Psoas muscle (tissue), 7 donors: ENCODE measurements at regions not wholly inside any gene's neighbourhood (a gene's known extent, or its start where the extent isn't known, plus 50 kb on each side); places are given as distances from the start of the nearest gene placed in this dataset.

Source experiments
- ATAC-seq, 4 donors: fragments of 200-7000 bp; cut with Tn5 transposase; one replicate each; pipeline ENCODE4 v1.9.1; 2020; ENCODE audit warnings: moderate library complexity in 3 of 4, mild to moderate bottlenecking in 2 of 4
- DNase-seq, 2 donors: peaks; one replicate each; pipeline ENCODE4 v3.0.0-alpha.2; 2020
- H3K27ac ChIP-seq: fragments of 200-600 bp; one replicate; pipeline ENCODE4 v1.8.0; 2022
- H3K27me3 ChIP-seq, 3 donors: fragments of 200-600 bp in 1 of 3; one replicate each; pipeline versions ENCODE4 v1.6.1 to v1.8.0; 2013 to 2022; ENCODE audit warnings: low read length in 2 of 3, mild to moderate bottlenecking in 2 of 3, moderate library complexity in 1 of 3; ENCODE audit not compliant: insufficient read depth in 3 of 3
- H3K36me3 ChIP-seq, 2 donors: fragments of 200-600 bp in 1 of 2; one replicate each; pipeline versions ENCODE4 v1.6.1 to v1.8.0; 2013 to 2022; ENCODE audit warnings: low read depth in 1 of 2, mild to moderate bottlenecking in 1 of 2, moderate library complexity in 1 of 2; ENCODE audit not compliant: insufficient read depth in 1 of 2
- H3K4me1 ChIP-seq: fragments of 200-600 bp; one replicate; pipeline ENCODE4 v1.8.0; 2022
- H3K4me3 ChIP-seq: fragments of 200-600 bp; one replicate; pipeline ENCODE4 v1.8.0; 2022; ENCODE audit warnings: mild to moderate bottlenecking
- H3K9me3 ChIP-seq: fragments of 200-600 bp; one replicate; pipeline ENCODE4 v1.8.0; 2022
- WGBS, 3 donors: extraction: QIAGEN DNeasy Blood & Tissue Kit; methylation state at CpG; one replicate each; pipeline versions ENCODE4 v1.1.6 to v1.1.7; 2013; 5-methylcytosine and 5-hydroxymethylcytosine counted together
- intact Hi-C, 2 donors: fragments of 100-400 bp; cut with DNase I; formaldehyde crosslinking; loops; one replicate each; pipeline versions ENCODE4 v1.11.0 to v1.14.2; 2022
- TF ChIP-seq, protein P1 (sequence below): fragments of 200-600 bp; IDR thresholded peaks from one replicate; pipeline ENCODE4 v1.8.0; 2022; ENCODE audit warnings: antibody characterized with exemption
- donor health status: healthy with polysubstance abuse.
- donor health status: DM: no; HTN: no; CAD: no; lungs with moderate emphysema.
- donor health status: Bipolar disorder and iron deficiency.
- donor health status: healthy.
- donor health status: DM: yes; HTN: yes; CAD: no.
- donor health status: DM: no; HTN: no; CAD: no.
- donor health status: DM: yes; HTN: yes; CAD: no.

DNA sequence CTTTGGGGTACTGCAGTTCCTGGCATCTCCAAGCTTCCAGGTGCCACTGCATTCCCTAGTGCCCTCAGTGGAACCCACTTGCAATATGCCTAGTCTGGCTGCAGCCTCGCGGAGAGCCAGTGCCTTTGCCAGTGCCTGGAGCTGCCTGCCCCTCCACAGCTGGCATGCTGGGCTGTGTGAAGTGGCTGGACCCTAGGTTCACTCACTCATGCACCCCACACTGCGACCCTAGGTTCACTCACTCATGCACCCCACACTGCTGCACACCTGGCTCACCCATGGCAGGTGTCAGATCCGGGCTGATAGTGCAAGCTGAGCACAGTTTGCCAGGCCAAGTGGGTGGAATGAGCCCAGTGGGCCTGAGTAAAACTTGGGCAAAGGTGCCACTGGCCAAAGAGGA is 253.0 kb upstream of the NDST4 start:
- ATAC-seq (no peak), DNase-seq (no peak)
- H3K27me3 ChIP-seq = no peaks in the 10 kb centered on the region
- intact Hi-C loops = no loop called here
- TF ChIP-seq, protein P1, sequence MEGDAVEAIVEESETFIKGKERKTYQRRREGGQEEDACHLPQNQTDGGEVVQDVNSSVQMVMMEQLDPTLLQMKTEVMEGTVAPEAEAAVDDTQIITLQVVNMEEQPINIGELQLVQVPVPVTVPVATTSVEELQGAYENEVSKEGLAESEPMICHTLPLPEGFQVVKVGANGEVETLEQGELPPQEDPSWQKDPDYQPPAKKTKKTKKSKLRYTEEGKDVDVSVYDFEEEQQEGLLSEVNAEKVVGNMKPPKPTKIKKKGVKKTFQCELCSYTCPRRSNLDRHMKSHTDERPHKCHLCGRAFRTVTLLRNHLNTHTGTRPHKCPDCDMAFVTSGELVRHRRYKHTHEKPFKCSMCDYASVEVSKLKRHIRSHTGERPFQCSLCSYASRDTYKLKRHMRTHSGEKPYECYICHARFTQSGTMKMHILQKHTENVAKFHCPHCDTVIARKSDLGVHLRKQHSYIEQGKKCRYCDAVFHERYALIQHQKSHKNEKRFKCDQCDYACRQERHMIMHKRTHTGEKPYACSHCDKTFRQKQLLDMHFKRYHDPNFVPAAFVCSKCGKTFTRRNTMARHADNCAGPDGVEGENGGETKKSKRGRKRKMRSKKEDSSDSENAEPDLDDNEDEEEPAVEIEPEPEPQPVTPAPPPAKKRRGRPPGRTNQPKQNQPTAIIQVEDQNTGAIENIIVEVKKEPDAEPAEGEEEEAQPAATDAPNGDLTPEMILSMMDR = no peak
- H3K36me3 ChIP-seq = no peaks in the 10 kb centered on the region
- H3K4me1 ChIP-seq = no peaks in the 10 kb centered on the region
- H3K4me3 ChIP-seq = no peak overlapping the region
- 80 to 85% (median 81%) methylated on average over 4 of the region's 4 CpGs for WGBS, 3 donors
- H3K27ac ChIP-seq = no peak overlapping the region
- no peaks in the 10 kb centered on the region for H3K9me3 ChIP-seq

- DNase-seq (peak in 1 of 2 donors; percentile 34), ATAC-seq (no peak)
- intact Hi-C loops = no loop called here
- Histone ChIP-seq H3K9me3 (no peaks in the 10 kb centered on the region), H3K36me3 (no peaks in the 10 kb centered on the region), H3K4me3 (no peak overlapping the region), H3K27me3 (no peaks in the 10 kb centered on the region), H3K4me1 (no peaks in the 10 kb centered on the region), H3K27ac (no peak overlapping the region)
- WGBS, 3 donors = 63 to 87% (median 65%) methylated on average over 2 to 3 of the region's 3 CpGs
- TF ChIP-seq, protein P1 = no peak
These were observed 251.8 kb upstream of the NDST4 start for GRCh38 chr4:115365185-115365584.

GRCh38 chr4:115361781-115362180 is 248.4 kb upstream of the NDST4 start:
- no peaks in the 10 kb centered on the region for H3K9me3 ChIP-seq
- no peaks in the 10 kb centered on the region for H3K27me3 ChIP-seq
- intact Hi-C loops = no loop called here
- ATAC-seq = no peak
- no peak overlapping the region for H3K27ac ChIP-seq
- H3K36me3 ChIP-seq = no peaks in the 10 kb centered on the region
- no peak for DNase-seq
- H3K4me1 ChIP-seq = no peaks in the 10 kb centered on the region
- TF ChIP-seq, protein P1 = no peak
- H3K4me3 ChIP-seq = no peak overlapping the region

- H3K4me3 ChIP-seq = no peak overlapping the region
- intact Hi-C loops = no loop called here
- DNase-seq (no peak), ATAC-seq (no peak)
- H3K27me3 ChIP-seq = no peaks in the 10 kb centered on the region
- WGBS, 3 donors = 56 to 72% (median 69%) methylated on average over 2 of the region's 2 CpGs
- H3K36me3 ChIP-seq = no peaks in the 10 kb centered on the region
- TF ChIP-seq, protein P1 = no peak
- no peak overlapping the region for H3K27ac ChIP-seq
- H3K4me1 ChIP-seq = no peaks in the 10 kb centered on the region
- no peaks in the 10 kb centered on the region for H3K9me3 ChIP-seq
These were observed 247.0 kb upstream of the NDST4 start for GRCh38 chr4:115360431-115360830.

DNA sequence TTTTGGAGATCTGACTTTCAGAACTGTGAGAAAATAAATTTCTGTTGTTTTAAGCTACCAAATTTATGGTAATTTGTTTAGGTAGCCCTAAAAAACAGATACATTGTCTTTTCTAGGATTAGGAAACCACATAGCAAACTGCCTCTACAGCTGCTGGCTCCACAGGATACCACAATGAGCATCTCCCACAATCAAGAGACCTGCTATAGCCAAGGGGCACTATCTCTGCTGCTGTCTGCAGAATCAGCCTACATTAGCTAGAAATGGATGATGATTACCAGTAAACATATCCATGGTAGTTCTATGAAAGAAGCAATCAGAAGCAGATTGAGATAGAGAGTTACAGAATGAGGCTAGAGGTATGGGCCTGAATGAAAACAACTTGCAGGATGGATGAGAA is 244.4 kb upstream of the NDST4 start:
- ATAC-seq (no peak), DNase-seq (no peak)
- H3K4me3 ChIP-seq = no peak overlapping the region
- TF ChIP-seq, protein P1 = no peak
- H3K4me1 ChIP-seq = no peaks in the 10 kb centered on the region
- no peak overlapping the region for H3K27ac ChIP-seq
- intact Hi-C loops = no loop called here
- no peaks in the 10 kb centered on the region for H3K36me3 ChIP-seq
- no peaks in the 10 kb centered on the region for H3K27me3 ChIP-seq
- no peaks in the 10 kb centered on the region for H3K9me3 ChIP-seq
